GM19395 (cell line): ENCODE measurements at regions not wholly inside any gene's neighbourhood (a gene's known extent, or its start where the extent isn't known, plus 50 kb on each side); places are given as distances from the start of the nearest gene placed in this dataset.

Experiments
- ATAC-seq: cut with Tn5 transposase; IDR thresholded peaks from one replicate; pipeline ENCODE4 v1.9.1; 2021; ENCODE audit warnings: mild to moderate bottlenecking, moderate library complexity; ENCODE audit not compliant: unreplicated experiment

DNA sequence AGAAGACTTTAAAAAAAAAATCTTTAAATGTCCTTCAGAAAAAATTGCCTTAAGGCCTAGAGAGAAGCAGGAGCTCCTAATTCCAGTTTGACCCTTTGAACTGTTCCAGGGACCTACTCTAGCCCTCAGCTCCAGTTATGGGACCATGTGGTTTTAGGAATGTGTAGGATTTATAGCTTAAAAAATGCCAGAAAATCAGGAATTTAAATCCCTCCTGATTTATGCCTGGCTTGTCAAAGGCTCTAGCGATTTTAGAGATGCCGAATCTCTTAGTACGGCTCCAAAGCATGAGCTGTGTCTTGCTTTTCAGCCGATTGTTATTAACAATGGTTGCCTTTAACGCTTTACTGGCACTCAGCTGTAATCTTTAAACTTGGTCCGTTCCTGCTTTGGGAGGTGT, 130.6 kb upstream of the NPVF start:
- no peak for ATAC-seq

DNA sequence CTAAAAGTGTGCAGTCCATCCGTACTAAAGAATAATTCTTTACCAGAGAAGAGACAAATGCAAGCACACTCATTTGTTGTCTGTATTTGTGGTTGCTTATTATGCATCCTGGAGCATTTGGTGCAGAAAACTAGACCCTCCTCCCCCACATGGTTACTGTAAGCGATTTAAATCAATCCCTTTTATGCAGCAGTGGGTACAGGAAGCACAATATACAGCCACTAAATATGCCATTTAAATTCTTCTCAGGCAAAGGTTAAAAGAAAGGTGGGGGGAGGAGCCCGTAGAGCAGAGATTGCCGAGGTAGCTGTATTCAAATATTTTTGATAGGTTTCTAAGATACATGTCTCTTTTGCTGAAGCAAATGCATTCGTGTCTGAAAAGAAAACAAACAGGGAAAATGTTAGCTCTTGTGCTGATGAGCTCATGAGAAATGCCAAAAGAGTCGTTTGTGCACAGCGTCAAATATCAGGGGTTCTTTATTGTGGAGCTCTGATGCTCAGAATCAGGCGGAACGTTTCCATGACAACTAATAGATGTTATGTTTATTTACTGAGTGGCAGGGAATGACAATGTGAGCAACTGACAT, 131.3 kb upstream of the NPVF start:
- ATAC-seq = no peak

DNA sequence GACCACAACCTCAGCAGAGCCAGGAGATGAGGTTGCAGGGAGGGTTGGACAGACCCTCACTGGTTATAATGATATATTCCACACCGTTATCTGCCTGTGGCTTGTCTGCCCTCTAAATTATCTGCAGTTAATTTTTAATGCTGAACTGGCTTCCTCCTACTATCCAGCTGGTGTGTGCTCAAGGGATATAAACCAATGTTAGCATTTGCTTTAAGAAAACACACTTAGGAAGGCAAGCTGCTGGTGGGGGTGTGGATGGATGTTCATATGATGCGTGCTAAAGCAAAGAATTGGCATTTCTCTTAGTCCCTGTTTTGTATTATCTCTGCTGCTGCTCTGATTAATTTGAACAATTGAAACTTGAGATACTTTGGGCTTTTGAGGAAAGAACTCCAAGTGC, 132.2 kb upstream of the NPVF start:
- ATAC-seq = no peak

DNA sequence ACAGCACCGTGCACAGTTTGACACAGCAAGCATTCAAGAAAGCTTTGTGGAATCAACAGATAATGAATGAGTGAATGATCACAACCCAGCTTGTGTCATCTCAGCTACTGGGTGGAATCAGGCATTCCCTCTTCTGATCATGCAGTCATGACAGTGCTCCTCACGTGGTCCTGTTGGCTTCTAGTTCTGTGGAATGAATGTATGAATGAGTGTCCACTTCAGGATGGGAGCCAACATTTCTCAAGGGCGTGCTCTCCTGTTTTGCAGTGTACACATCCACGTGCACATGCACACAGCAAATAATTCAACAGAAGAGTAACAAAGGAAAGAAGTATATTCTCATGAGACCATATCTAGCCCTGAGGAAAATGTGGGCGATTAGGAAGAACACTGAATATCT, 133.1 kb upstream of the NPVF start:
- no peak for ATAC-seq

DNA sequence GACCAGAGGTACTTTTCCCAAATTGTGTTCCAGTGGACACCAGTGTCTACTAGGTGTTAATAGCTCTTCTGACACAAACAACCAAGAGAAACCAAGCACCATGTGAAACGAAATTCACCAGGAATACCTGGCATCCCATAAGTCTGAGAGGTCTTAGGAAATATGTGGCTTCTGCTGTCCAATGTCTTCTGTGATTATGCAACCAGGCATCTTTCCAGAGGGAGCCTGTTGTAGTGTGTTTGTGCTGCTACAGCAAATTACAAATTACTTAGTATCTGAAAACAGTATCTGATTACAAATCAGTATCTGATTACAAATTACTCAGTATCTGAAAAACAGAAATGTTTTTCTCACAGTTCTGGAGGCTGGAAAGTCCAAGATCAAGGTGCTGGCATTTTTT, 133.6 kb upstream of the NPVF start:
- no peak for ATAC-seq

DNA sequence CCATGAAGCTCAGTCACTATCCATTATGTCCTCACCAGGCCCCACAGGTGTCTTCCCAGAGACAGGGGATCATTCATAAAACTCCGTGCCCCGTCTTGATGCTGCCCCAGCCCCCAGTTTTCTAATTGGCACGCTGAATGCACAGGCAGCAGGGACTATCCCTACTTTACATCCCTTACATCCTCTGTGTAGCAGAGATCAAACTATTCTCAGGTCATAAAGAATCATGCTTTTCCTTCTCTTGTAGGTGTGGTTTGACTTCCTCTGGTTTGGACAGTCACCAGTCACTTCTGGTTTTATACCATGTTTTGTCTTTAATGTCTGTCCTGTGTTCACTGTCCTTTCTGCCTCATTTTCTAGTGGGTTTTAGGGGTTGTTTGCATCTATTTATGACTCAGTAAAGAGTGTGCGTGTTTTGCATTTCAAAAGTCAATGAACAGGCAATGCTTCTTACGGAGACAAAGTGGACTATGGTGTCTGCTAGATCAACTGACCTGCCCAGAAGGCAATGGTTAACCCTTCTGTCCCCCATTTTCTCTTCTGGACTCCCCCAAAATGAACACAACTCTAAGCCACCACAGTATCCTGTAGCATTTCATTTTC, 140.4 kb upstream of the NPVF start:
- ATAC-seq = no peak

DNA sequence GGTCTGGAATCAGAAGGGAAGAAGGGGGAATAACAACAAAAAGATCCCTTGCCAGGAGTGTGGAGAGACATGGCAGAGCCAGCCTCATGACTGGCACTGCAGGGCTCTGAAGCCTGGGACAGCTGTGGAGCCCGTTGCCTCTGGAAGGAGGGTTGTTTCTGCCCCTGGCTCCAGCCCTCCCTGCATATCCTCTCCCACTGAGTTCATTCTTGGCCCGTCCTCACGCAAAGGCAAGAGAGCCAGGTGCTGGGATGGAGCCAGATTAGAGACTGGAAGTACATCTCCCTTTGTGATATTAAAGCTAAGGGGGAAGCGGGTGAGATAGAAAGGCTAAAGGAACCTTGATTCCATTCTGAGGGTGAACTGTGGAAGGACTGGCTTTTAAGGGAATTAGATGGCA, 141.5 kb upstream of the NPVF start:
- ATAC-seq = no peak

DNA sequence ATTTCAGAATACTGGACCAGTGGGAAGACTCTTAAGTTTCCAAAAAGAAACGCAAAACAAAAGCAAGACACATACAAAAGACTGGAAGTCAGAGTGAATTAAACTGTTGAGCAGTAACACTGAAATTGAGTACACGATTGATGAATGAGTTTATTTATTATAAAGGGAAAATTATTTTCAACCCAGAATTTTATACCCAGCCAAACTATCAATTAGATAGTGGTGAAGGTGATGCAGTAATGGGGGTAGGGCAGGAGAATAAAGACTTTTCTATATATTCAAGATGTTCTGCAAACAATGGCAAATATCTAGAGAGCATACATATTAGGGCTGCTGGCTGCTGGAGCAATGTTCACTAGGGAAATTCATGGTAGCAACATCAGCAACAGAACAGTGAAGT, 143.7 kb upstream of the NPVF start:
- no peak for ATAC-seq

DNA sequence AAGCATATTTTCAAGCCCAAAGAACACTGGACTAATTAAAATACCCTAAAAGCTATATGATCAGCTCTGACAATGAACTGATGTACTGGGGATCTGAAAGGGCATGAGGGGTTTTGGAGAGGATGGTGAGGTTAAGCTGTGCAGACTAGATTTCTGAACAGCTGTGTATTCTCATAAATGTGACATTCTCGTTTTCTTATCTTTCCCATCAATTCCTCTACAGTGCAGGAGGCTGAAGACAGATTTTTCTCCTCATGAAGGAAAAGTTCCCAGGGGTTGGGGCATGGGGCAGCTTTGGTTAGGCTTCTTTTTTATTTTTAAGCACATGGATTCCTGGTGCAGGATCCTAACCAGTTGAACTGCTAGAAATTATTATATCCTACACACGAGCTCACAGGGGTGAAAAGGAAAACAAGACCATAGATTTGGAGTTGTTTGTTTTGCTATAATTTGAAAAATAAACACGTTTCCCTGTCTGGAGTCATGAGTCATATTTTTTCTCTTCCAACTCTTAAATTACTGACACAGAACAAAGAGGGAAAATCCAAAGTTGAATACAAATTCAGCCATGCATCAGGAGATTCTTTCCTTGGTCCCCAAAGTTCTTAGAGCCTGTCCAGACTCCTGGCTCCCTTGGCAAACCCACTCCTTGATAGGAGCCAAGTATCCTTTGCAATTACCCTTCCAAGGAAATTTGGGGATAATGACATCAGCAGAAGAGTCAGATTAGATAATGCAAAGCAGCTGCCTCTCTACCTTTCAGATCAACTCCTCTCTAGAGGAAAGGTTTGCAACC, 147.7 kb upstream of the NPVF start:
- ATAC-seq = no peak

DNA sequence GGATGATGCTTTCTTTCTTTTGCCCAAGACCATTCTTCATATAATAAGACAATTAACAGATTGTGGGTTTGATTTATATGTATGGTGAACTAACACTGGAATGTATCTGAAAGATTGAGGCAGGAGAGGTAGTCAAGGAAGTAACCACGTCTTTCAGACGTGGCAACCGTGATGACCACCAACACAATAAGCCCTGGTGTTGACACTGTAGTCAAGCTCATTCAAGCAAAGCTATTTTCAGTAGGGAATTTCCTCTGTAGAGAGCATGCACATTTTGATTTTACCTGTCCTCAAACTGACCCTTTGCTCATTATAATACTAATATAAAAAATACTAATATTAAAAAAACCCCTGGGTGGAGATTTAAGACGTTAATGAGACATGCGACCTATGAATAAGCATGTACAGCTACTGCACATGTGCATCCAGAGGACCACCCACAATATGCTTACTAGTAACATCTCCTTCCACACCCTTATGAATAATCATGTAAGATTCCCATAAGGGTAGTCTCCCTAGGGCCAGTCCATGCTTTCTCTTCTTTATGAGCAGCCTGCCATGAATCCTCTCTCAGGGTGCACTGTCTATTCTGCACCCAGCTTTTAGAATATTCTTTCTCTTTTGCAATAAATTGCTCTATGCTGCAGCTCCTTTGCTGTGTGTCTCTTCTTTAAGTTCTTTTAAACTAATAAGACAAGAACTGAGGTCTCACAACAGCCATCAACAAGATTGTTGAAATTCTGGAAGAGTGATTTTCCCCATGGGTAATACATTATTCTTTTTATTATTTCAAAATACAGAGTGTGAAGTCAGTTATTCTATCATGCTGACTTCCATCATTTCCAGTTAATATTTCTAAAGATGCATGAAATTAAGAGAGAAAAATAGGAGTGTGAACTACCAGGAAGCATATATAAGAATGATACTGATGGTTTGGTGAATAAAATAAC, 151.3 kb upstream of the NPVF start:
- no peak for ATAC-seq

DNA sequence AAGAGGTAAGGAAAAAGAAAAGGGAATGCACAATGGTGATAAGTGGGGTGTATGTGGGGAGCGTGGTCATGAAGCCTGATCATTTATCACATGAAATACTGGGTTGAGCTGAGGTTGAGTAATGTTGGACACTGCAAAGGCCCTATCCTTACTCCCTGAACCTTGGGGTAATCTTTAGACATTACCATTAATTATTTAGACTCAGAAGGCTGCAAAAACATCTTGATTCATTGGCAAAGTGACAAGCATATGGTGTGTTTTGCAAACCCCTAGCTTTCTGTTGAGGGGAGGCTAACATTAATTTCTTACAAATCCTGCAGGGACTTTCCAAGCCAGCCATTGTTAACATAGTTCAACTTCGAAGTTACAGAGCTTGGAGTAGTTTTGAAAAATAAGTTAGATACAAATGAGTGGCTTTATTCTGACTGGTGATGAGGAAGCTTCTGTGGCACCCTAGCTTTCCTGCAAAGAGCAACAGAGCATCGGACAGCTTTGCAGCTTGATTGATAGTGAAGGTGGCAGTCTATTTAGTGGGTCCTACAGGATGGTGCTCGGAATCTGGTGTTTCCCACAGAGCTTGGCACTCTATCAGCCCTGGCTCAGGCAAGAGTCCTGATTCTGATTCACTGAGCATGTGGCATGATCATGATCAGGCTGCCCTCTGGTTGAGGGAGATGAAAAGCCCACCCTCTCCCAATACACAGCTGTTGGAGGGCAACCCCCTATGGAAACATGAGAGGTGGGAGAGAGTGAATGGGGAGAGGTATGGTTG, 153.7 kb upstream of the NPVF start:
- ATAC-seq = no peak

DNA sequence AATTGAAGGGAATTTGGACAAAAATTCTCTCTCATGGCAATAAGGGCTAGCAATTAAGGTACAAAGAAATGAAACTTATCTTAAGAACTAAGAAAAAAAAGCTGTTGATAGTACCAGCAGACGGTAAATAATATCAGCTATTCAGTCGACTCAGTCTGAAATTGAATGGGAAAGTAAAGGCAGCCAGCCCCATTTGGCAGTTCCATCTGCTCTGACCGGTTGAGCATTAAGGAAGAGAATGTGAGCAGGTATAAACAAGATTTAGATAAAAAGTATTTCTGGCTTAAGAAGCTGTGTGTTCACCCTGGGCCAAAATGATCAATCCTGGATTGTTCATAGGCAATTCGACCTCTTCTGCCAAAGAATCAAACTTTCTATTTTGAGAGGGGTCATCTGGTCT, 154.6 kb upstream of the NPVF start:
- no peak for ATAC-seq

DNA sequence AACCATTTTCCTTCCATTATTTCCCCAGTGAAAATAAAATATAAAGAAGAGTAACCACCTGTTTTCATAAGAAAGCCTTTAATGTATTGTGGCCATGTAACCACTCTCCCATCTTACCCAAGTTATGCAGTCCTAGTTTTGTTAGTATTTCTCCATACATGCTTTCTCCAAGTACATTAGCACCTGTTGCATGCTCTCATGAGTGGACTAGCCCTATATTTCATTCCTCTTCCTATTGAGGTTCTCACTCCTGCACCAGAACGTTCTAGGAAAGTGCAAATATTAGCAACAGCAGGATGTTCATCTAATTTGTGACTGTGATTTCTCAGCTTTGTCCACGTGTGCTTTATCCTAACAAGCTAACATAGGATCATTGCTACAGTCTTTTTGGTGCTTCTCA, 155.1 kb upstream of the NPVF start:
- ATAC-seq = no peak

DNA sequence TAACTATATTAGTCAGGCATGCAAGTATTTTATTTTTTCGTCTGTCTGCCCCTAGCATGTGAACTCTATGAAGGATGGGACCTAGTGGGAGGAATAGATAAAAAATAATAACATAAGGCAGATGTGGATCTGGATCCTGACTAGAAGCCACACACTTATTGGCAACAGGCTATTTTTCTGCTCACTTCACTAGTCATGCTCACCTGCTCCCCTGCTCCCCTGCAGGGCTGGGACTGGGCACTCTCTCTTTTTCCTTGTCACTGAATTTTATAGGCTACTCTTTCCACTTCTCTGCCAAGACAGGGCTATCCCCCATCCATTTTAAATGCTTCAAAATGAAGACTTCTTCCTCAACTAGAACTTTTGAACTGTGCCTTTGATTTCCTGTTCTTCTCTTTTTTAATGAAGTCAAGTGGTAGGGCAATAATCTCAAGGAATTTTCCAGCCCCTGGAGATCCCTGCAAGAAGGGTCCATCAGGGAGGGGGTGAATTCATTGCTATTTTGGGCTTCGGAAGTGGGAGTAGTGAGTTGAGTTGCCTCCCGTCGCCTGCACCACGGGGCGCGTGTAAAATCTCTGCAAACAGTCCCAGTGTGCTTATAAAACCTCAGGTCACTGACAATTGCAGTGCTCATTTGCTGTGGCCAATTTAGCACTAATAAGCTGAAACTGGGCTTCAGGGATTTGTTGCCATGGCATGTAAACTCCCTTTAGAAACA, 156.7 kb upstream of the NPVF start:
- no peak for ATAC-seq

DNA sequence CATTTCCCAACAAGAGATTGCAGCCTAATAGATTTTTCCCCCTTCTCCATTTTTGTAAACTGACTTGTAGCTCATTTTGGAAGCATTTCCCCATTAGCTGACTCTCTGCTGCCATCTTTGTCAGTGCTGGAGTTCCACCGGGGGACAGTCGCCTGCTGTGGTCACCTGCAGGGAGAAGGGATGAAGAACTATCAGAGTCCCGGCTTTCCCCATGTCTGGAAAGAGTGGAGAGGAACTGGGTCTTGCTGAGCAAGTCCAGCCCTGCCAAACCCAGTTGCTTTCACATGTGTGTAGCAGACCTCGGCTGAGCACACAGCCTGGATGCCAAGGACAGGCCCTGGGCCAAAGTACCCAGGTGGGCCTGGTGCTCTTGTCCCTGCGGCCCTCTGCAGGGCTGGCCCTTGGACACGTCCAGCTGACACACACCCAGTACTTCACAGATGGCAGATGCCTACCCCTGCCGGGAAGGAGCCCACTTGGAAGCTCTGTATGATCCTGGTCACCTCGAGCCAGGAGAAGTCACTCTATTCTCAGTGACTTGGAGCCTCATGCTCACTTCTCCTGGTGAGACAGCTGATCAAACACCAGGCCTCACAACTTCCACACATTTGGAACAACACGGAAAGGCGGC, 157.3 kb upstream of the NPVF start:
- ATAC-seq = no peak

DNA sequence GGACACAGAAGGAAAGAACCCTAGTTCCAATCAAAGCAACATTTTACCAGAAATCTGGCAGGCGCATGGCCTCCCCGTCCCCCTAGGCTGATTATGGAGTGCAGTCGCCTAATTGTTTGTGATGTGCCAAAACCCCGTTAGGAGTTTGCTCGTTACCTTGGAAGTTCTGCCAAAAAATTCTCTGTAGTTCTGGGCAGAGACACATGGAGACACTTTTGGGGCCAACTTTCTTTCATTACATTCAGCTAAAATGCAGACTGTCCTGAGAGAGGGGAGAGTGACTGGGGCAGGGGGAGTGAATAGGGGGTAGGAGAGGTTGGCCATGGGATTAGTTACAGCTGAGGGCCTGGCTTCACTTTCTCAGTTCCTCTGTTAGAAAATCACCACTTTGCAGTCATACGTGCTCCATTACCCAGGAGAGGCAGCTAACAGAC, 158.0 kb upstream of the NPVF start:
- ATAC-seq = no peak

DNA sequence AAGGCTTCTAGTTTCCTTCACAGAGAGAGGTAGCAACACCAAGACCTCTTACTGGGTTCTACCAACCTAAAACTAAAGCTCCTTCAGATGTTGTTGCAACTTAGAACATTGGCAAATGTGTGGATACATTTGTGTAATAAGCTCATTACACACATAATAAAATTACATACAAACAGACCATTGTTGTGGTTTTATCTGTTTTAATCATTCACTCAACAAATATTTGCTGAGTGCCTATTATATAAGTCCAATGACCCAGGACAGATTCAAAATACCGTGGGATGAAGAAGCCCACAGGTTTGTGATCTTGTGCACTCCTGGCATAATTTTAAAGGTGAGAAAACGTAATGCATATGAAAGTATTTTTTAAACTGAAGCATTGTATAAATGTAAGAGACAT, 160.4 kb upstream of the NPVF start:
- ATAC-seq = no peak

DNA sequence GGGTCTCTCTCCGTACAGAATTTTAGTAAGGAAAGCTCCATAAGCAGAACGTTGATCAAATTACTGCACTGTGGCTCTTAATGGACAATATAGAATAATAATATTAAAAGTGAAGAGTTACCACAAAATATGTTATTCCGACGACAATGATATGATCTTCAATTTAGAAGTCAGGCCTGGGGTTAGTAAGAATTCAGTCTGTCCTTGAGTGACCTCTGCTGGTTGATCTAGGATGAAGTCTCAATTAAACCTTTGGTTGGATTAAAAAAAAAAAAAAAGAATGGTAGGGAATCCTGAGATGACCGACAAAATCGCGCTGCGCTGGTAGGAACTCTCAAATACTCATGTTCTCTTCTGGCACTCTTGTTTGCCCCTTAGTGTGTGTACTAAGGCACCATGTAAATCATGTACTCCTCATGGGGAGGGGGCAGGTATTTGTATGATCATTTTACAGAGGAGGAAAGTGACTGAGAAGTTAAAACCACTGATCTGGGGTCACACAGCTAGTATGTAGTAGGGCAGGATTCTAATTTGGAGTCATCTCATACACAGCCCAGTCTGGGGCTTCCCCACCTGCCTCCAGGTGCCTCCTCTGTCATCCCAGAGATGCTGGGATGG, 161.3 kb upstream of the NPVF start:
- no peak for ATAC-seq

DNA sequence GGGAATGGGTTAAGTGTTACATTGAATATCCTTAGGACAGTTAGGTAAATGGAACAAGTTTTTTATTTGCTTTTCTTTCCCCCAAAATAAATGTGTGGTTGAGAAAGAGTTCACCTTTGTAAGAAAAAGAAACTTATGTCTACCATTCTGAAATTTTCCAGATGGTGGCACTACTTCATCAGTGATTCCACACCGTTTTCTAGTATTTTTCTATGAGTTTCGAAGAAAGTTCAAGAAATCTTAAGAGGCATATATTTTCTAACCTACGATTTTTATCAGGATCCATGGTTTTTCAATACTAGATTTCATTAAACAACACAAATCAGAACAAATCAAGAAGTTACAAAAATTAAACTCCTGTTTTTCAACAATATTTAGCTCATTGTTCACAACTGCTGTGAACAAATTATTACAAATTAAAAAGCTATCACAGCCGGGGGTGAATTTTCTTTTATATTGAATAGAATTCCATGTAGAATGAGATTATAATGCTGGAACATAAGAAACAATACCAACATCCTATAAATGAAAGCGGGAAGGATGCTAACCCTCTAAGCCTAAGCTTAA, 163.1 kb upstream of the NPVF start:
- no peak for ATAC-seq
